Left renal cortex interstitium (tissue), 4 donors: ENCODE measurements at regions not wholly inside any gene's neighbourhood (a gene's known extent, or its start where the extent isn't known, plus 50 kb on each side); places are given as distances from the start of the nearest gene placed in this dataset.
"Not testable (repeated sequence)": the region's sequence is repeated elsewhere in the genome, so short reads cannot be mapped to it uniquely, and the experiment has no call there.

Experiments used
- DNase-seq, 4 donors: peaks; one replicate each; pipeline ENCODE4 v3.0.0-alpha.2; 2013; ENCODE audit warnings: low read depth in 4 of 4, low spot score in 2 of 4, missing footprints in 1 of 4

DNA sequence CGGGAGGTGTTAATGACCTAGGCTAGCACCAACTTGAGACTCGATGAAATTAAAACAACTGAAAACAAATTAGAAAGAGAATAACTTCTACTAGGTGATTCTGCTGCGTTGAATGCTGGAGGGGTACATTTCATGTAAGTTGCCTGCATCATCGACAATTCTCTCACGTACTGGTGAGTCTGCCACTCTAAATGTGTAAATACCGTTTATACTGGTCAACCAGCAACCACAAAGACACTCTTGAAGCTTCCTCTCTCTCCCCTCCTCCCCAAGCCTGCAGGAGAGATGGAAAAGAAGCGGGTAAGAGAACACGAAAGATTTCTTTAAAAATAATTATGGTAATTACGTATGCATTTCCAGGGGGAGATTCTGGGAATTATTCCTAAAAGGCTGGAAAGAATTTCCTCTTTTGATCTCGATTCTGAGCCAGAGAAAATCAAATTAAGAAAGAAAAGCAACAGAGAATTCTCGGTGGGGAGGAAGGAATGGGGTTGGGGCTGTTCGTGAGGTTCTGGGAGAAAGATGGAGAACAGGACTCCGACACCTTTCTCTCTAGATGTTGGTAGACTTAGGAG, 68.6 kb upstream of the MRTFB start:
- no peak for DNase-seq

DNA sequence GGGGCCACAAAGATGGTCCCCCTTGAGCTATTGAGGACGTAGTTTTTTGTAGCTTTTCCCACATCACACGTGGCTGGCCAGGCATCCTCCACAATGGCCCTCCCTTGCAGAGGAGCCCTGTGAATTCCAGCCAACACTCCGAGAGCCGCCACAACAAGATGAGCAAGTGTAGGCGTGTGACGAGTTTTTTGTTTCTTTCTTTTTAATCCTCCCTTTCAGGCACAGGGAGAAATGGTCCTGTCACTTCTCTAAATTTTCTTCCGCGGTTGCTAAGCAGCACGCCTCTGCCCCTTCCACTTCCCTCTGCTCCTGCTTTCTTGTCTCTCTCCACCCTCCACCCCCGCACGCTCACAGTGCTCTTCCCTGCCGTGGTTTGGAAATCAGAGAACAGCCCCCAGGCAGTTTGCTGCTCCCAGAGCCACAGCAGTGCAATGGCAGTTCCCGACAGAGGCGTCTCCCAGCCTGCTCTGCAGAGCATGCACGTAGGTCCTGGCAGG, 68.0 kb upstream of the MRTFB start:
- peak in 1 of 4 donors; percentile 57 for DNase-seq

DNA sequence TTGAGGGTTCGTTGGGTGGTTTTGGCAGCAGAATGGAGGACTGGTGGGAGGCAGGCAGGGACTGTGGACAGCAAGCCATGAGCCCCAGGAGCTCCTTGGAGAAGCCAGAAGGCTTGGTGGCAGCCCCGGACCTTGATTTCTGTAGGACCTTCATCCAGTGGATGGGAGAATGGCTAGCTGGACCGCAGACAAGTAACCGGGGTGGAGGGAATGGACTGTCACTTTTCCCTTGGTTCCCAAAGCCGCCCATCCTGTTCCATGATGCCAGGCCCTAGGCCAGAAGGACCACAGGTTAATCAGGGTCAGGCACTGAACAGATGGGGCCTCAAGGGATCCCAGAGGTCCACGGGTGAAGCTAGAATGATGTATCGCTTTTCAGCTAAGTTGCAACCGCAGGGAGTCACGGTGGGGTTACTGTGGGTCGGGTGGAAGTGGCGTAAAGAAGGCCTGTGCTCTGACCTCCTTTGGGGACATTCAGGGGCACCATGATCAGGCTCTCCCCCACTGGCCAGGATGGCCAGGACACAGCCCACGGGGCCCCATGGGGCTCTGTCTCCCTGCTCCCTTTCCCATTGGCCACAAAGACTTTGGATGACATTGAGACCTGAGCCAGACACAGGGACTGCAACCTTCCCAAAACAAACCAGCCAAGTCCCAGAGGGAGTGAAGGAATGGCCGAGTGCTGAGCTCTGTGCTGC, 66.9 kb upstream of the MRTFB start:
- DNase-seq: no peak

DNA sequence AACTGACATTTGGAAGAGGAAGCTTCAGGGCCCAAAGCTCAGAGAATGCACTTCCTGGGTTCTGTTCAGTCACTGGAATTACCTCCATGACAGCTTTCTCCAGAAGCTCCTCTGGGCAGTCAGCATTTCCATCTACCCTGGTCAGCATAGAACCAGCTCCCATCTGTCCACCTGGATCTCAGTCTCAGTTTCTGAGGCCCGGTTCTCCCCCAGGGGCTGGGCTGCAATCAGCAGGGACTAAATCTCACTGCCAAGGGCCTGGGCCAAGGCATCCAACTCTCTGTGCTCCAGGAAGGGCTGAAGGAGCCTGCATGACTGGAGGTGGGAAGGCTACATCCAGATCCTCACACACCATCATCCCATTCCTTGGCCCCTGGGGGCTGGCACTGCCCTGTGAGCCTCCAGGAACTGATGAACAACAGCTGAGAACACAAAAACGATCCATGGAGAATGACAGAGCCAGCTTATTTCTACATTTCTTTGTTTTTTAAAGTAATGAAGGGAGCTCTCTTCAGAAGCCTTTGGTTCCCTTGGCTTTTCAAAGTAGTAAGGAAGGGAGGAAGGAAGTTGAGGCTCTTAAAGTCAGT, 66.3 kb upstream of the MRTFB start:
- DNase-seq: no peak

DNA sequence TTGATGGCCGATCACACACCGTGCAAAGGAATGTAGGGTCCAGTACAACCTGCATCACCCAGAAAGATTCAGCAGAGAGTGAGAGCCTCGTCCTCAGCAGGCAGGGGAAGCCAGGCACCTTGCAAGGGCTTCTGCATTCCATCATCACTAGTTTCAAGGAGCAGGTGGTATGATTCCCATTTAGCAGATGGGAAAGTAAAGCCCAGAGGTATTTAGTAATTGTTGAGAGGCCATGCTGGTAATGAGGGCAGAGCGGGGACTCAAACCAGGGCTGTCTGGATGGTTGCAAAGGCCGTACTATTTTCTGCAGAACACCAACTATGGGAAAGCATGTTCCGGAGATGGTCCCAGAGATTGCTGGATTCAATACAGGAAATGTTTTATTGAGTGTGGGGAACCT, 65.8 kb upstream of the MRTFB start:
- no peak for DNase-seq

DNA sequence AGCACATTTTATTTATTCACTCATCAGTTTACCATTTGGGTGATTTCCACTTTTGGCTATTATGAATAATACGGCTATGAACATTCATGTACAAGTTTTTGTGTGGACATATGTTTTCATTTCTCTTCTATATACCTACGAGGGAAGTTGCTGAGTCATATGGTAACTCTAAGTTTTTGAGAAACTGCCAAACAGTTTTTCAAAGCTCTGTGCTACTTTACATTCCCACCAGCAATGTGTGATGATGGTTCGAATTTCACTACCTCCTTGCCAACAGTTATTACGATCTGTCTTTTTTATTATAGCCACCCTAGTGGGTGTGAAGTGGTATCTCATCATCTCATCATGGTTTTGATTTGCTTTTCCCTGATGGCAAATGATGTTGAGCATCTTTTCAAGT, 63.7 kb upstream of the MRTFB start:
- no peak for DNase-seq

DNA sequence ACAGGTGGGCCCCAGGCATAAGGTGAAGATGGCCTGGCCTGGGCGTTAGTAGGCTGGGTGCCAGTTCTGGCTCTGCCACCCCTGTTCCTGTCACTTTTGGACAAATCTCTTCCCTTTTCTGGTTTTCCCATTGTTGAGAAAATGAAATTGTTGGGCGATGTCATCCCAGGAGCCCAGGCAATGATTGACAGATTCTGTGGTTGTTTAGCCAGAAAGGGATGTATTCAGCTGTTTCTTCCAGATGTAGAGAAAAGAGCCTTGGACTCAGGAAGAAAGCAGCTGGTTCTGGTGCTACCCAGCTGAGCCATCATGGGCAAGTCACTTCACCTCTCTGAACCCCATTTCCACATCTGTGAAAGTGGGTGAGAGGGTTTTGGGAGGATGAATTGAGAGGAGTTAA, 60.1 kb upstream of the MRTFB start:
- DNase-seq: no peak

DNA sequence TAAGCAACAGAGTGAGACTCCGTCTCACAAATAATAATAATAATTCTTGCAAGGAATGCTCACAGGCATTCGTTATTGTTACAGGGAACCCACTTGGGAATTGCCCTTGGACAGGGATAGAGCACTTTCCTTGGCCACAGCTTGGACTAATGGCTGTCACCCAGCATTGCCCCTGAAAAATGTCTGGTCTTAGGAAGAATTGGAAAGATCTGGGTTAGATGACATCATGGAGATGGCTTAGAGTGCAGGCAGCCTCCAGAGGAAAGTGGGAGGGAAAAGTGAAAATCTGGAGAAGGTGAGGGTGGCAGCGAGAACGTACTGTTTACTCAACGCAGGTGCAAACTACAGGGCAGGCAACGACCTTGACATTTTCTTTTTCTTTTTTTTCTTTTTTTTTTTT, 59.3 kb upstream of the MRTFB start:
- DNase-seq: no peak

DNA sequence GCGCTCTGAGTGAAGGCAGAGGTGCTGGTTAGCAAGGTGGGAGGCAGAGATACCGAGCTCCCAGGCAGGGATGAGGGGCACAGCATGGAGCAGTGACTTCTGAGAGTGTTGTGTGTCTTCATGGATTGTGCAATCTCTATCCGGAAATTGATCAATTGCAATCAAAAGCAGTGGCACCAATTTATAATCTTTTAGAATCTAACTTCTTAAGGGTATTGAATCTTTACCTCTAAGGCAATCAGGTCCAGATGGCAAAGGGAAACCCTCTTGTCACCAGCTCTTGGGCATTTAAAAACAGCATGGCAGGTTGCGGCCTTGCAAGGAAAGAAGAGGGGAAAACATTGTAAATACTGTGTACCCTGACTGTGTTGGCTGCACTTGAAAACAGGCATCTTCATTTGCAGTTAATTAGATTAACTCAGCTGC, 58.0 kb upstream of the MRTFB start:
- DNase-seq: no peak

DNA sequence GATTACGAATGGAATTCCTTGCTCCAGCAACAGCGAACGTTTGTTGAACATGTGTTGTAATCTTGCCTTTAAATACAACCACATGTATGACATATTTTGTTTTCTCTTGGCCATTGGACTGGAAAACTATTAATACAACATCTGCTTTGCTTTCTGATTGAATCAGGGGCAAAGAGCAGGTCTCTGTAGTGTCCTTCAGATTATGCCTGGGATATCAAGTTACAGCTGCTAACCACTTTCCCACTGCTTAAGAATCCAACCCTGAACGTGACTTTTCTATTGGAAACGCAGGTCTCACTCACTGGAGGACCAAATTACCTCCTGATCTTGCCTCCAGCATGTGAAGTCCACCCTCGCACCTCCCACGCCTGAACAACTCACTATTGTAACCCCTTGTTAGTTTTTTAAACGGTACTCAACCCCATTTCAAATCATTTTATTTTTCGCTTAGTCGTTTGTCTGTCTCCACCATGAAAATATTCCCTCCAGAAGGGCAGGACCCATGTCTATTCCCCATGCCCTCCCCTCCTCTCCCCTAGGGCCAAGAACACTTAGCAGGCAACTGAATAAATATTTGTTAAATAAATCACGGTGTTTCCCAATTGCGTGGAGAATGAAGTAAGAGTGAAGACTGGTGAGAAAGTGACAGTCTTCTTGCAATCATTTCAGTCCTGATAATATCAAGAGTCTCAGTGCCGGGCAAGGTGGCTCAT, 57.4 kb upstream of the MRTFB start:
- peak; percentile 62 to 82 (median 76) for DNase-seq

DNA sequence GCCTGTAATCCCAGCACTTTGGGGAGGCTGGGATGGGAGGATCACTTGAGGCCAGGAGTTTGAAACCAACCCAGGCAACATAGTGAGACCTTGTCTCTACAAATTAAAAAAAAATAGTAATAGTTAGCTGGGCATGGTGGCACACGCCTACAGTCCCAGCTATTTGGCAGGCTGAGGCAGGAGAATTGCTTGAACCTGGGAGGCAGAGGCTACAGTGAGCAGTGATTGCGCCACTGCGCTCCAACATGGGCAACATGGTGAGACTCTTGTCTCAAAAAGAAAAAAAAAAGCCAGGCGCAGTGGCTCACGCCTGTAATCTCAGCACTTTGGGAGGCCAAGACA, 56.9 kb upstream of the MRTFB start:
- no peak for DNase-seq

DNA sequence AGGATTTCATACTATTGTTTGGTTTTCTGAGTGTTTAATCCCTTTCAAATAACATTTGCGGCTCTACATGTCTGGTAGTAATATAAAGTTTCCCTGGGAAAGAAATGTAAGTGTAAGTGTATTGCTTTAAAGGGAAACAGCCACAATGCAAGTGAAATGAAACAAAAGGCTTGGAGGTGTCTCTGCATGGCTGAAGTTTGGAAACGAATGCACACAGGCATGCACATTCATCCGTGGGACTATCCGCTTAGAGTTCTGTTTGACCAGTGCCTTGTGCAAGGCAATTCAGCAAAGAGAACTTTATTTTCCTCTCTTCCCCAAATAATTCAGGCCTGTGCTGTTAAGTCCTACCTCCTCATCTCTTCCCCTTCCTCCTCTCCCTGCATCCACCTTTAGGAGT, 56.1 kb upstream of the MRTFB start:
- DNase-seq: no peak

DNA sequence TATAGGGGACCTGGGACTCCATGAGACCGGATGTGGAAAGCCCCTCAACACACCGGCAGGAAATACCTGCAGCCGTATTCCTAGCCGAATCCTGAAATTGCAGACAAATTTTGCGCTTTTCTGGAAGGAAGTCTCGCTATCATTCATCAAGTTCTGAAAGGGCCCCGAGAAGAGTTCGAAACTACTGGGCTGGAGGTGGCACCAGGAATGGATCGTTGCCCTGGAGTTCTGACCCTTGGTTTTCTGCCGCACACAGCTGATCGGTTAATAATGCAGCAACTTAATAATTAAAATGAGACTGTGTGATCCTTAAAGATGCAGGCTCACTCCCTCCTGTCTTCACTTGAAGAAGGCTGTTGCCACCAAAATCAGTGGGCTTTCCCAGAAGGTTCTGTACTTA, 55.7 kb upstream of the MRTFB start:
- DNase-seq: no peak

DNA sequence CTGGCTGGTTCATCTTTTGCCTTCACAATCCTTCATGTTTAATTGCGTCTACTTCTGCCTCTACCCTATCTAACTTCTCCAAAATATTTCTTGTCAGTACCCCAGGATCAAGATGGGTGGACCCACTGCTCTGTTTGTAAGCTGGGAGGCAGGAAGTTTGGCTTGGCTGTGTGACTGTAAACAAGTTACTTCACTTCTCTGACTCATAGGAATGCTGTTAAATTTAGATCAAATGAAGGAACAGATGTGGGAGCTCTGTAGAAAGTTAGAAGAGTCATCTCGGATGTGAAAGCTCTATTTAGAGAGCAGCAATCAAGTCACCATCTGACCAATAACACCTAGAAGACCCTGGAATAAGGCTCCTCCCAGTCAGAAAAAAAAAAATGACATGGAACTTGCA, 55.2 kb upstream of the MRTFB start:
- no peak for DNase-seq

DNA sequence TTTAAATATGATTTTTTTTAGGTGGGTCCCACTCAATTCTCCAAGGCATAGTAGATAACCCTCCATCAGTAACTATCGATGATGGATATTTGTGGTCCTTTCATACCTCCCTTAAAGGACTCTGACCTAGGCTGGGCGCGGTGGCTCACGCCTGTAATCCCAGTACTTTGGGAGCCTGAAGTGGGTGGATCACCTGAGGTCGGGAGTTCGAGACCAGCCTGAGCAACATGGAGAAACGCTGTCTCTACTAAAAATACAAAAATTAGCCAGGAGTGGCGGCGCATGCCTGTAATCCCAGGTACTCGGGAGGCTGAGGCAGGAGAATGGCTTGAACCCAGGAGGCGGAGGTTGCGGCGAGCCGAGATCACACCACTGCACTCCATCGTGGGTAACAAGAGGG, 54.8 kb upstream of the MRTFB start:
- DNase-seq: not testable (repeated sequence)

DNA sequence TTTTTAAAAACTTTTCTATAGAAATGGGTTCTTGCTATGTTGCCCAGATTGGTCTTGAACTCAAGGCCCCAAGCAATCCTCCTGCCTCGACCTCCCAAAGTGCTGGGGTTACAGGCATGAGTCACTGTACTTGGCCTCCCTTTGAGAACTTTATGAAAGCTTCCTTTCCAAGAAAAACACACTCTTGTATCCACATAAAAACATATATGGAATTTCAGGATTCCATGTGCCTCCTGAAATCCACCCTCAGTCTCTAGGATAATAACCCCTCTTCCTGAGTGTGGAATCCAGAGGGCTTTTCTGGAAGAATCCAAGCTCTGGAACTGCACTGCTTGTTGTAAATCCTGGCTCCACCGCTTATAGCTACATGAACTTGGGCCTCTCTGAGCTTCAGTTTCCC, 53.2 kb upstream of the MRTFB start:
- no peak for DNase-seq

DNA sequence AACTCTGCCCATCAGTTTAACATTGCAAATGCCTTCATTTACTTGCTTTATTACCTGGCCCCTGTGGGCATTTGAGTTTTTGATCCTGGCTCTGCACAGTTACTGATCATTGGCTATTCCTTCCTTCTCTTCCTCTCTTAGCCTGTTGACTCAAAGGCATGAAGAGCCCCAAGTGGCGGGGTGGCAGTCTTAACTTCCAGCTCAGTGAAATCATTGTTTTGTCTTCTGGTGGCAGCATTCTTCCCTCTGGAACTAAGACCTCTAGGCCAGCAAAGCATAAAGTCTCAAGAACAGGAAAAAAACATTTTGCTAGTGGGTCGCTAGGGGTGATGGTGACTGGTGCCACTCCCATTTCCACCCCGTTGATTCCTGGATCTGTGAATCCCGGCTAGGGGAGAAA, 52.3 kb upstream of the MRTFB start:
- no peak for DNase-seq

DNA sequence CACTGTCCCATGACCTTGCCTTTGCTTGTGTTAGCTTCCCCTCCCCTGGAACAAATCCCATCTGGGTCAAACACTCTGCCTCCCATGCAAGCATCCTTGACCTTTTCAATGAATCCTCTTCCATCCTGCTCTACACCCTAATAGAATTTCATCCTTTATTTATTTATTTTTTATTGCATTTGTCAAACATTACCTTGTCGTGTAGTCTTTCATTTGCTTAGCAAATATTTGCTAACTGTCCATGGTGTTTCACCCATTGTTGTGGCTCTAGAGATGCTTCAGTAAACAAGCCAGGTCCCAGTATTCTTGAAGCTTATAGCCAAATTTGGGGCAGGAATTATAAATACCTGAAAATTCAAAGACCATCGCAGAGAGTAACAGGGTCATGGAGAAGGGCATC, 51.0 kb upstream of the MRTFB start:
- DNase-seq: no peak
